ENCODE measurements at regions not wholly inside any gene's neighbourhood (a gene's known extent, or its start where the extent isn't known, plus 50 kb on each side); places are given as distances from the start of the nearest gene placed in this dataset.

GRCh38 chr4:4726051-4726450 is 133.4 kb upstream of the MSX1 start:
- Mint-ChIP-seq H3K36me3 (ENCODE audit: low read depth) (peaks cover 27% of the 10 kb centered on the region), H3K27me3 (ENCODE audit: low read depth) (no peaks in the 10 kb centered on the region), H3K27ac (no peak overlapping the region), H3K9me3 (peaks cover 29% of the 10 kb centered on the region), H3K4me3 (no peak overlapping the region), H3K4me1 (peaks cover 39% of the 10 kb centered on the region)
- no peak for TF ChIP-seq CTCF (IDR thresholded peaks at IDR 0.05; ENCODE audit: unreplicated experiment in 3 of 3)

- peaks cover 29% of the 10 kb centered on the region for H3K9me3 Mint-ChIP-seq
- H3K27ac Mint-ChIP-seq: peak overlapping the region in 2 of 3 experiments; percentile 33 to 79
- no peak for TF ChIP-seq CTCF (IDR thresholded peaks at IDR 0.05; ENCODE audit: unreplicated experiment in 3 of 3)
- H3K4me1 Mint-ChIP-seq: peaks cover 36% of the 10 kb centered on the region
- H3K36me3 Mint-ChIP-seq (ENCODE audit: low read depth): peaks cover 27% of the 10 kb centered on the region
- H3K27me3 Mint-ChIP-seq (ENCODE audit: low read depth): peaks cover 4% of the 10 kb centered on the region
- H3K4me3 Mint-ChIP-seq: no peak overlapping the region
Observed at GRCh38 chr4:4724321-4724720, 135.1 kb upstream of the MSX1 start.

- H3K4me1 Mint-ChIP-seq: peaks cover 35% of the 10 kb centered on the region
- H3K27ac Mint-ChIP-seq: peak overlapping the region in 1 of 3 experiments; percentile 41
- no peak for TF ChIP-seq CTCF (IDR thresholded peaks at IDR 0.05; ENCODE audit: unreplicated experiment in 3 of 3)
Observed at GRCh38 chr4:4721636-4722035, 137.8 kb upstream of the MSX1 start.

GRCh38 chr4:4720646-4721045 is 138.8 kb upstream of the MSX1 start:
- peaks cover 35% of the 10 kb centered on the region for H3K4me1 Mint-ChIP-seq
- peak overlapping the region in 1 of 3 experiments; percentile 41 for H3K27ac Mint-ChIP-seq
- peaks cover 13% of the 10 kb centered on the region for H3K9me3 Mint-ChIP-seq
- H3K4me3 Mint-ChIP-seq: no peak overlapping the region
- H3K27me3 Mint-ChIP-seq (ENCODE audit: low read depth): peaks cover 10% of the 10 kb centered on the region
- TF ChIP-seq CTCF (IDR thresholded peaks at IDR 0.05; ENCODE audit: unreplicated experiment in 3 of 3): no peak
- H3K36me3 Mint-ChIP-seq (ENCODE audit: low read depth): peaks cover 11% of the 10 kb centered on the region

More at GRCh38 chr4:4721636-4722035, 137.8 kb upstream of the MSX1 start:
- Mint-ChIP-seq H3K9me3 (peaks cover 23% of the 10 kb centered on the region), H3K27me3 (ENCODE audit: low read depth) (peaks cover 10% of the 10 kb centered on the region), H3K4me3 (no peak overlapping the region), H3K36me3 (ENCODE audit: low read depth) (peaks cover 21% of the 10 kb centered on the region)

GRCh38 chr4:4719436-4719835 is 140.0 kb upstream of the MSX1 start:
- no peak for TF ChIP-seq CTCF (IDR thresholded peaks at IDR 0.05; ENCODE audit: unreplicated experiment in 3 of 3)
- Mint-ChIP-seq H3K36me3 (ENCODE audit: low read depth) (peaks cover 5% of the 10 kb centered on the region), H3K4me1 (peaks cover 31% of the 10 kb centered on the region), H3K4me3 (no peak overlapping the region), H3K27ac (peak overlapping the region in 1 of 3 experiments; percentile 41), H3K9me3 (peaks cover 7% of the 10 kb centered on the region), H3K27me3 (ENCODE audit: low read depth) (peaks cover 10% of the 10 kb centered on the region)

- Mint-ChIP-seq H3K27ac (no peak overlapping the region), H3K9me3 (no peaks in the 10 kb centered on the region), H3K4me1 (peaks cover 25% of the 10 kb centered on the region), H3K4me3 (no peak overlapping the region), H3K27me3 (ENCODE audit: low read depth) (peaks cover 10% of the 10 kb centered on the region), H3K36me3 (ENCODE audit: low read depth) (no peaks in the 10 kb centered on the region)
- no peak for TF ChIP-seq CTCF (IDR thresholded peaks at IDR 0.05; ENCODE audit: unreplicated experiment in 3 of 3)
Observed at GRCh38 chr4:4717692-4718091, 141.8 kb upstream of the MSX1 start.

Measured in nephron (organoid).